Suprapubic skin (tissue), 4 donors: ENCODE measurements at regions not wholly inside any gene's neighbourhood (a gene's known extent, or its start where the extent isn't known, plus 50 kb on each side); places are given as distances from the start of the nearest gene placed in this dataset.
"Not testable (repeated sequence)": the region's sequence is repeated elsewhere in the genome, so short reads cannot be mapped to it uniquely, and the experiment has no call there.

Experiments
- DNase-seq, 2 donors: peaks; one replicate each; pipeline ENCODE4 v3.0.0-alpha.2; 2019; ENCODE audit warnings: low spot score in 2 of 2
- H3K27ac ChIP-seq: fragments of 200-600 bp; sonication (generic); one replicate; pipeline ENCODE4 v1.5.1; 2019
- H3K27me3 ChIP-seq: fragments of 200-600 bp; sonication (generic); one replicate; pipeline ENCODE4 v1.5.1; 2019
- H3K36me3 ChIP-seq: fragments of 200-600 bp; sonication (generic); one replicate; pipeline ENCODE4 v1.5.1; 2019
- H3K4me1 ChIP-seq: fragments of 200-600 bp; sonication (generic); one replicate; pipeline ENCODE4 v1.5.1; 2019
- H3K4me3 ChIP-seq: fragments of 200-600 bp; sonication (generic); one replicate; pipeline ENCODE4 v1.5.1; 2019; ENCODE audit warnings: mild to moderate bottlenecking
- H3K9me3 ChIP-seq: fragments of 200-600 bp; sonication (generic); one replicate; pipeline ENCODE4 v1.5.1; 2019
- CTCF ChIP-seq, 2 donors: fragments of 200-600 bp in 1 of 2; fragments of 450-650 bp in 1 of 2; sonication (generic) in 1 of 2; IDR thresholded peaks; one replicate each; pipeline ENCODE4 v1.5.1; 2016 to 2019; ENCODE audit warnings: antibody characterized with exemption in 2 of 2, mild to moderate bottlenecking in 1 of 2, moderate library complexity in 1 of 2
- EP300 ChIP-seq: sonication (generic); formaldehyde crosslinking; IDR thresholded peaks from one replicate; pipeline ENCODE4 v1.6.1; 2017; ENCODE audit warnings: antibody characterized with exemption
- POLR2A ChIP-seq, 2 donors: fragments of 450-650 bp; IDR thresholded peaks; one replicate each; pipeline ENCODE4 v1.6.1; 2017; ENCODE audit warnings: antibody characterized with exemption in 2 of 2, mild to moderate bottlenecking in 2 of 2, moderate library complexity in 2 of 2
- POLR2AphosphoS5 ChIP-seq, 3 donors: sonication (generic); formaldehyde crosslinking; IDR thresholded peaks; one replicate each; pipeline ENCODE4 v1.6.1; 2017; ENCODE audit warnings: antibody characterized with exemption in 3 of 3
- WGBS: methylation state at CpG from one replicate; pipeline ENCODE4 v1.1.5; 2018; 5-methylcytosine and 5-hydroxymethylcytosine counted together

GRCh38 chr1:30548294-30548693 lies 175.1 kb downstream of the MATN1 start:
- 93% methylated on average over 2 of the region's 2 CpGs for WGBS
- no peaks in the 10 kb centered on the region for H3K36me3 ChIP-seq
- no peak overlapping the region for H3K27ac ChIP-seq
- TF ChIP-seq POLR2A (IDR thresholded peaks at IDR 0.05) (no peak), EP300 (no peak), CTCF (IDR thresholded peaks at IDR 0.05) (no peak), POLR2AphosphoS5 (IDR thresholded peaks at IDR 0.05) (no peak)
- no peak overlapping the region for H3K4me3 ChIP-seq
- H3K9me3 ChIP-seq, result no peaks in the 10 kb centered on the region
- H3K27me3 ChIP-seq, result peaks cover 4% of the 10 kb centered on the region
- no peak for DNase-seq
- H3K4me1 ChIP-seq, result no peaks in the 10 kb centered on the region

- not testable (repeated sequence) for DNase-seq, H3K4me3 ChIP-seq, H3K9me3 ChIP-seq, H3K4me1 ChIP-seq, H3K27me3 ChIP-seq, H3K36me3 ChIP-seq, H3K27ac ChIP-seq
- 72% methylated on average over 2 of the region's 2 CpGs for WGBS
Measured at GRCh38 chr1:30547326-30547725, 176.1 kb downstream of the MATN1 start.

GRCh38 chr1:30545365-30545764 lies 178.0 kb downstream of the MATN1 start:
- Histone ChIP-seq H3K4me1 (no peaks in the 10 kb centered on the region), H3K9me3 (no peaks in the 10 kb centered on the region), H3K27ac (no peak overlapping the region), H3K27me3 (peaks cover under 1% of the 10 kb centered on the region), H3K4me3 (no peak overlapping the region), H3K36me3 (no peaks in the 10 kb centered on the region)
- DNase-seq, result no peak
- no peak for TF ChIP-seq POLR2A (IDR thresholded peaks at IDR 0.05)
- no peak for TF ChIP-seq CTCF (IDR thresholded peaks at IDR 0.05)
- TF ChIP-seq EP300, result no peak
- 45% methylated on average over 4 of the region's 4 CpGs for WGBS

GRCh38 chr1:30541721-30542485 lies 181.5 kb downstream of the MATN1 start:
- DNase-seq, result no peak

GRCh38 chr1:30540611-30541192 lies 182.7 kb downstream of the MATN1 start:
- TF ChIP-seq POLR2A (IDR thresholded peaks at IDR 0.05) (no peak), CTCF (IDR thresholded peaks at IDR 0.05) (no peak), EP300 (no peak), POLR2AphosphoS5 (IDR thresholded peaks at IDR 0.05) (no peak)
- H3K27me3 ChIP-seq, result no peaks in the 10 kb centered on the region
- no peaks in the 10 kb centered on the region for H3K9me3 ChIP-seq
- no peaks in the 10 kb centered on the region for H3K4me1 ChIP-seq
- H3K27ac ChIP-seq, result no peak overlapping the region
- no peak for DNase-seq
- 72% methylated on average over 5 of the region's 5 CpGs for WGBS
- H3K4me3 ChIP-seq, result no peak overlapping the region
- H3K36me3 ChIP-seq, result no peaks in the 10 kb centered on the region

More at GRCh38 chr1:30541721-30542485, 181.5 kb downstream of the MATN1 start:
- H3K4me1 ChIP-seq, result no peaks in the 10 kb centered on the region
- no peak overlapping the region for H3K27ac ChIP-seq
- 91% methylated on average over 10 of the region's 10 CpGs for WGBS
- H3K9me3 ChIP-seq, result no peaks in the 10 kb centered on the region
- H3K36me3 ChIP-seq, result no peaks in the 10 kb centered on the region
- TF ChIP-seq CTCF (IDR thresholded peaks at IDR 0.05), result no peak
- no peak for TF ChIP-seq POLR2A (IDR thresholded peaks at IDR 0.05)
- TF ChIP-seq POLR2AphosphoS5 (IDR thresholded peaks at IDR 0.05), result no peak
- TF ChIP-seq EP300, result no peak
- H3K27me3 ChIP-seq, result no peaks in the 10 kb centered on the region
- H3K4me3 ChIP-seq, result no peak overlapping the region
